ENCODE measurements at regions not wholly inside any gene's neighbourhood (a gene's known extent, or its start where the extent isn't known, plus 50 kb on each side); places are given as distances from the start of the nearest gene placed in this dataset.

DNA sequence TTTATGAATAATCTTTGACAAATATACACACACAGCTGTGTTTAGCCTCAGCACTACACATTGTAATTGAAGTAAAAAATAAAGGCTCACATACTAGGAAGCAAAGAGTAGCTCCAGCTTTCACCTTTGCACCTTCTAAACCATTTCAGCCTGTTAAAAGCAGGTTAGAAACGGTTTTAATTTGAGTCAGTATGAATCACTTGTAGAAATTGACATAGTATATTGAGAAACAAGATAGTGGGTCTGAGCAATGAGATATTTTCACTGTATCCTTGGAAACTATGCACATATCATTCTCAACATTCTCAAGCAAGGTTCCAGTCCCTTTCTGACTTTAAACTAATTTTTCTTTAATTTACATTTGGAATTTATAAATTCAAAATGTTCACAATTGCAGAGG, 380.3 kb downstream of the AASDHPPT start:
- Histone ChIP-seq H3K4me1 (ENCODE audit: control insufficient read depth, insufficient read depth, low read length) (peaks cover 14% of the 10 kb centered on the region), H3K27ac (ENCODE audit: low read depth, low read length) (no peak overlapping the region), H3K9ac (ENCODE audit: low read length) (no peak overlapping the region), H3K4me3 (ENCODE audit: low read depth, low read length) (no peak overlapping the region), H3K27me3 (ENCODE audit: control insufficient read depth, insufficient read depth, low read length) (no peaks in the 10 kb centered on the region), H3K36me3 (ENCODE audit: control insufficient read depth, insufficient read depth, low read length) (no peaks in the 10 kb centered on the region), H3K9me3 (ENCODE audit: control insufficient read depth, insufficient read depth, low read depth, low read length) (peaks cover 2% of the 10 kb centered on the region; the same call in 1 of the 2 replicates)

DNA sequence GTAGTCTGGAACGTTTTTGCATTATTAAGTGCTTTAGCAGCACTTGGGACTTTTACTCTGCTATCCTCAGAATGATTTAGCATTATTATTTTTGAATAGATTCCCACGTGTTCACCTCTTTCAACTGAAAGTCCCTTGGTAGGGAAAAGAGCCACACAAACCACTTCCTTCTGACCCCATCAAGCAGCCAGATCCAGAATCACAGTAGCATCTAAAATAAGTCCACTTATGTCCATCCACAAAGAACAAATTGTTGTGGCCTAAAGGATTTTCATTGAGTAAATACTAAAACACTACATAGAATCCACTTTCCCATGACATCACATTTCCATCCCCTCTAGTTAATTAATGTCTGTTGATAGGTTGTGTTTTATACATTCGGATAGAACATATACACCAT, 381.7 kb downstream of the AASDHPPT start:
- Histone ChIP-seq H3K36me3 (ENCODE audit: control insufficient read depth, insufficient read depth, low read length) (no peaks in the 10 kb centered on the region), H3K27ac (ENCODE audit: low read depth, low read length) (no peak overlapping the region), H3K4me1 (ENCODE audit: control insufficient read depth, insufficient read depth, low read length) (peaks cover 26% of the 10 kb centered on the region), H3K9me3 (ENCODE audit: control insufficient read depth, insufficient read depth, low read depth, low read length) (no peaks in the 10 kb centered on the region), H3K9ac (ENCODE audit: low read length) (no peak overlapping the region), H3K4me3 (ENCODE audit: low read depth, low read length) (no peak overlapping the region), H3K27me3 (ENCODE audit: control insufficient read depth, insufficient read depth, low read length) (no peaks in the 10 kb centered on the region)

DNA sequence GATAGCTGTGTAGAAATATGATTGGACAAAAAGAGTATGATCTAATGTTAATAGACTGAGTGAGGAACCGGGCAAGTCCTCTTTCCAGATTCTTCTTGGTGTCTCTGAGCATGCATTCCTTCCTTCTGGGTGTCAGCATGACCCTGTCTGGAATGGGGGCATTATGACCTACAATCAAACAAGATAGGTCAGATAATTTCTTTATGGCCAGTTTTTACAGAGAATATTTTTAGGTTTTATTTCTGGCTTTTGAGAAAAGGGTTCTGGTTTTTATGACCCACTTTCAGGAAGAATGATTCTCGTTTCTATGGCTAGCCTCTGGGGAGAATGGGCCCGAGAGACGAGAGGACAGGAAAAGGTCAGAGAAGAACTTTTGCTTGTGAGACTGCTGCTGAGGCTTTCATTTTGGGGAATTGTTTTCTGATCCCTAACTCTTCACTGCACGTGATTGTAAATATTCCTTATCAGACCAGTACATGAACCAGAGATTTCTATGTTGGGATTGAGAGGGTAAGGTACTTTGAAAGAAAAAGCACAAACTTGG, 383.8 kb downstream of the AASDHPPT start:
- Histone ChIP-seq H3K36me3 (ENCODE audit: control insufficient read depth, insufficient read depth, low read length) (no peaks in the 10 kb centered on the region), H3K9ac (ENCODE audit: low read length) (no peak overlapping the region), H3K4me1 (ENCODE audit: control insufficient read depth, insufficient read depth, low read length) (peaks cover 26% of the 10 kb centered on the region), H3K27ac (ENCODE audit: low read depth, low read length) (peak overlapping the region; percentile 19; the same call in 1 of the 2 replicates), H3K27me3 (ENCODE audit: control insufficient read depth, insufficient read depth, low read length) (no peaks in the 10 kb centered on the region), H3K9me3 (ENCODE audit: control insufficient read depth, insufficient read depth, low read depth, low read length) (no peaks in the 10 kb centered on the region), H3K4me3 (ENCODE audit: low read depth, low read length) (no peak overlapping the region)

GRCh38 chr11:106461839-106462545, 384.5 kb downstream of the AASDHPPT start:
- H3K27me3 ChIP-seq (ENCODE audit: control insufficient read depth, insufficient read depth, low read length) = no peaks in the 10 kb centered on the region
- H3K4me3 ChIP-seq (ENCODE audit: low read depth, low read length) = no peak overlapping the region
- no peak overlapping the region; the same call in 1 of the 2 replicates for H3K27ac ChIP-seq (ENCODE audit: low read depth, low read length)
- no peaks in the 10 kb centered on the region for H3K9me3 ChIP-seq (ENCODE audit: control insufficient read depth, insufficient read depth, low read depth, low read length)
- no peaks in the 10 kb centered on the region for H3K36me3 ChIP-seq (ENCODE audit: control insufficient read depth, insufficient read depth, low read length)
- H3K4me1 ChIP-seq (ENCODE audit: control insufficient read depth, insufficient read depth, low read length) = peaks cover 30% of the 10 kb centered on the region
- no peak overlapping the region for H3K9ac ChIP-seq (ENCODE audit: low read length)

GRCh38 chr11:106463154-106463553, 385.7 kb downstream of the AASDHPPT start:
- Histone ChIP-seq H3K27ac (ENCODE audit: low read depth, low read length) (no peak overlapping the region), H3K27me3 (ENCODE audit: control insufficient read depth, insufficient read depth, low read length) (no peaks in the 10 kb centered on the region), H3K9ac (ENCODE audit: low read length) (no peak overlapping the region), H3K36me3 (ENCODE audit: control insufficient read depth, insufficient read depth, low read length) (no peaks in the 10 kb centered on the region), H3K4me1 (ENCODE audit: control insufficient read depth, insufficient read depth, low read length) (peaks cover 30% of the 10 kb centered on the region), H3K4me3 (ENCODE audit: low read depth, low read length) (no peak overlapping the region), H3K9me3 (ENCODE audit: control insufficient read depth, insufficient read depth, low read depth, low read length) (no peaks in the 10 kb centered on the region)

GRCh38 chr11:106463796-106464201, 386.3 kb downstream of the AASDHPPT start:
- Histone ChIP-seq H3K27ac (ENCODE audit: low read depth, low read length) (no peak overlapping the region; the same call in 1 of the 2 replicates), H3K36me3 (ENCODE audit: control insufficient read depth, insufficient read depth, low read length) (no peaks in the 10 kb centered on the region), H3K4me3 (ENCODE audit: low read depth, low read length) (no peak overlapping the region), H3K4me1 (ENCODE audit: control insufficient read depth, insufficient read depth, low read length) (peaks cover 30% of the 10 kb centered on the region), H3K9me3 (ENCODE audit: control insufficient read depth, insufficient read depth, low read depth, low read length) (no peaks in the 10 kb centered on the region), H3K27me3 (ENCODE audit: control insufficient read depth, insufficient read depth, low read length) (no peaks in the 10 kb centered on the region), H3K9ac (ENCODE audit: low read length) (peak overlapping the region; percentile 12)

DNA sequence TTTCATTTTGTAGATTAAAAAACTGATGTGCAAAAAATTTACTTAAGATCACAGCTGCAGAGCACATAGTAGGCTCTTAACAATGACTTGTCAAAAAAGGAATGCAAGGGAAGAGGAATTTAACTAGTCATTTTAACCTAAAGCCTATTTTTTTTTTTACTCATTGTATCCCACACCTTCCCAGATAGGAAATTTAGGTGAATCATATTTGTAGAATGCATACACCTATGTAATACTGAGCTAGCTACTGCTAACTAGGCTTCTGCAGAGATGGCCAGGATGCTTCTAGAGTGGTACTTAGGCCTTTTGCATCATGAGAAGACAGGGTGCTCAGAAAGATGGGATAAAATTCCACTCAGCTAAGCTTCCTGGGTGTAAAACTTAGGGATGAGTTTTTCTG, 387.3 kb downstream of the AASDHPPT start:
- Histone ChIP-seq H3K4me1 (ENCODE audit: control insufficient read depth, insufficient read depth, low read length) (peaks cover 30% of the 10 kb centered on the region), H3K27ac (ENCODE audit: low read depth, low read length) (no peak overlapping the region), H3K27me3 (ENCODE audit: control insufficient read depth, insufficient read depth, low read length) (no peaks in the 10 kb centered on the region), H3K4me3 (ENCODE audit: low read depth, low read length) (no peak overlapping the region), H3K9ac (ENCODE audit: low read length) (no peak overlapping the region), H3K36me3 (ENCODE audit: control insufficient read depth, insufficient read depth, low read length) (no peaks in the 10 kb centered on the region), H3K9me3 (ENCODE audit: control insufficient read depth, insufficient read depth, low read depth, low read length) (no peaks in the 10 kb centered on the region)

GRCh38 chr11:106466521-106467080, 389.1 kb downstream of the AASDHPPT start:
- H3K36me3 ChIP-seq (ENCODE audit: control insufficient read depth, insufficient read depth, low read length) = no peaks in the 10 kb centered on the region
- no peaks in the 10 kb centered on the region for H3K9me3 ChIP-seq (ENCODE audit: control insufficient read depth, insufficient read depth, low read depth, low read length)
- H3K27me3 ChIP-seq (ENCODE audit: control insufficient read depth, insufficient read depth, low read length) = no peaks in the 10 kb centered on the region
- H3K27ac ChIP-seq (ENCODE audit: low read depth, low read length) = no peak overlapping the region
- peaks cover 27% of the 10 kb centered on the region for H3K4me1 ChIP-seq (ENCODE audit: control insufficient read depth, insufficient read depth, low read length)
- H3K4me3 ChIP-seq (ENCODE audit: low read depth, low read length) = no peak overlapping the region
- H3K9ac ChIP-seq (ENCODE audit: low read length) = no peak overlapping the region

DNA sequence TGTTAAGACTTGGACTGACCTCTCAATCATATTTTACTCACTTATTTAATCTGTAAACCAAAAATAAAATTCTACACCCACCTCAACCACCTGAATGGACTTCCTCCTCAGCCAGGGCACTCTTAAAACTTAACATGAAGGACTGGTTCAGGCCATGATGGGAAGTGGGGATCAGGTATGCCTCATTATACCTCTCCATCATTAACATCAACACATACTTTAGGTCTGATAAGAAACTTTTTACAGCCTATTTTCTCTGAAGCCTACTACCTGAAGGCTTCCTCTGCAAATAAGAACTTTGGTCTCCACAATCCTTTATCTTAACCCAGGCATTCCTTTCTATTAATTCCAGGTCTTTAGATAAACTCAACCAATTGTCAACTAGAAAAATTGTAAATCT, 390.0 kb downstream of the AASDHPPT start:
- Histone ChIP-seq H3K27me3 (ENCODE audit: control insufficient read depth, insufficient read depth, low read length) (no peaks in the 10 kb centered on the region), H3K4me3 (ENCODE audit: low read depth, low read length) (no peak overlapping the region), H3K27ac (ENCODE audit: low read depth, low read length) (no peak overlapping the region), H3K9me3 (ENCODE audit: control insufficient read depth, insufficient read depth, low read depth, low read length) (no peaks in the 10 kb centered on the region), H3K36me3 (ENCODE audit: control insufficient read depth, insufficient read depth, low read length) (no peaks in the 10 kb centered on the region), H3K4me1 (ENCODE audit: control insufficient read depth, insufficient read depth, low read length) (peaks cover 18% of the 10 kb centered on the region; the same call in 1 of the 2 replicates), H3K9ac (ENCODE audit: low read length) (no peak overlapping the region)

DNA sequence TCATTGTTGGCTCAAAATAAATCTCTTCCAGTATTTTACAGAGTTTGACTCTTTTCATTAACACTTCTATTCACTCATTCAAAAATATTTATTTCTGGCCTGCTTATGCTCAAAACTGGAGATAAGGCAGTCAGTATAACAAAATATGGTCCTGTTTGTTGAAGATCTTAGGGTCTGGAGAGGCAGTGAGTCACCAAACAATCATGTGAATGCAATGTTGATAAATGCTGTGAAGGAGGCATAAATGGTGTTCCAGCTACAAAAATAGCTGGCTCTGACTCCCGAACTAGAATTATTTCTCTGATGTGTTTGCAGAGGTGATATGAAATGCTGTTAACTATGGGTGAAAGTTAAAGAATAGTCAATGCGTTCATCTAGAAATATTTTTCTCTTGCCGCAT, 390.6 kb downstream of the AASDHPPT start:
- H3K27ac ChIP-seq (ENCODE audit: low read depth, low read length) = no peak overlapping the region
- no peak overlapping the region for H3K9ac ChIP-seq (ENCODE audit: low read length)
- no peaks in the 10 kb centered on the region for H3K27me3 ChIP-seq (ENCODE audit: control insufficient read depth, insufficient read depth, low read length)
- H3K36me3 ChIP-seq (ENCODE audit: control insufficient read depth, insufficient read depth, low read length) = no peaks in the 10 kb centered on the region
- H3K9me3 ChIP-seq (ENCODE audit: control insufficient read depth, insufficient read depth, low read depth, low read length) = no peaks in the 10 kb centered on the region
- no peak overlapping the region for H3K4me3 ChIP-seq (ENCODE audit: low read depth, low read length)
- H3K4me1 ChIP-seq (ENCODE audit: control insufficient read depth, insufficient read depth, low read length) = peaks cover 14% of the 10 kb centered on the region; the same call in 1 of the 2 replicates

DNA sequence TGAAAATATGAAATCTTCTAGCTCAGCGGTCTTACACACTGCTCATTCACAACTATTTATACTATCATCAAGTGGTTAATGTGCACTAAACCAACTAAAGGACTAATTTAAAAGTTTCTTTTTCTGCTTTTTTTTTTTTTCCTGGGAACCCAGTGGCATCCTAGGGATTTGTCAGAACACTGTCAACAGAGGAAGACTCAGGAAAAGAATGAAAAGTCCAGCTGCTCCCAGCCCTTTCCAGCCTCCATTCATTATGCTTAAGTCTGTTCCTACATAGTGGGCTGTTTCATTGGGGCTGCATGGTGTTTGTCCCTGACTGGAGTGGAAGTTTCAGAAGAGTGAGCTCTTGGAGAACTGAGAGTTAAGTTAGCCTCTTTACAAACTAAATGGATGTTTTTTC, 391.1 kb downstream of the AASDHPPT start:
- H3K36me3 ChIP-seq (ENCODE audit: control insufficient read depth, insufficient read depth, low read length) = no peaks in the 10 kb centered on the region
- no peak overlapping the region for H3K4me3 ChIP-seq (ENCODE audit: low read depth, low read length)
- H3K9ac ChIP-seq (ENCODE audit: low read length) = no peak overlapping the region
- no peak overlapping the region for H3K27ac ChIP-seq (ENCODE audit: low read depth, low read length)
- H3K27me3 ChIP-seq (ENCODE audit: control insufficient read depth, insufficient read depth, low read length) = no peaks in the 10 kb centered on the region
- no peaks in the 10 kb centered on the region for H3K9me3 ChIP-seq (ENCODE audit: control insufficient read depth, insufficient read depth, low read depth, low read length)
- H3K4me1 ChIP-seq (ENCODE audit: control insufficient read depth, insufficient read depth, low read length) = peaks cover 10% of the 10 kb centered on the region; the same call in 1 of the 2 replicates
